ENCODE measurements at regions not wholly inside any gene's neighbourhood (a gene's known extent, or its start where the extent isn't known, plus 50 kb on each side); places are given as distances from the start of the nearest gene placed in this dataset.
"Not testable (repeated sequence)": the region's sequence is repeated elsewhere in the genome, so short reads cannot be mapped to it uniquely, and the experiment has no call there.

DNA sequence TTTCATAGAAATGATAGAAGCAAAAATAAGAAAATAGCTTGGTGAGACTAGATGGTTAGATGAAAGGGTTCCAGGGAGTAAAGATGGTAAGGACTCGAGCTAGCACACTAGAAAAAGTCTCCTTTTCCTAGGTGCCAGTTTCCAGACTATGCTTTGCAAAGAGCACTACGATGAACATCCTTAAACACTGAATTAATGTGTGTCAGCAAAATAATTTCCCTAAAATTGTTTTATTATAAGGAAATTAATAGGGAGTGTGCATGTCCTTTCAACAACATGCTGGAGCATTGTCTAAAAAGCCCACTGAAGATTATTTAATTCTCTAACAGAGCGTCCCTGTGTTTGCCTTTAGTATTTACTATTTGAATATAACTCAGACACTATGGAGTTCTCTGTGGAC is 107.4 kb upstream of the NDUFV2 start:
- no peak for DNase-seq

GRCh38 chr18:8996771-8997432 is 105.6 kb upstream of the NDUFV2 start:
- DNase-seq, result no peak

DNA sequence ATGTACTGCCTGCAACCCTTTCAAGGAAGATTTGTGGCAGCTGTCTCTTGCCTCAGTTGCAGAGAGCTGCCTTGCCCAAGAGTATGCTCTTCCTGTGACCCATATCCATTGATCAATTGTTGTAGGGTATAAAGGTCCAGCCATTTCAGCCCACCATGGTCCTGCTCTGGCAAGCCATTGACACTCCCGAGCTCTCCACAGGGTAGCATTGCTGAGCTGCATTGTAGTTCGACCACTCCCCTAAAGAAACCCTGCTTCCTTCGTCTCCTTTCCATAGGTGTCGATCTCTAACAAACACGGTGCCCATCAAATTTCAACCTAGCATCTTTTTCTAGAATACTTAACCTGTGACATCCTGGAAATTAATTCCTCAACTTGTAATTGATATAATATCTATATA is 104.9 kb upstream of the NDUFV2 start:
- no peak for DNase-seq

- no peak for DNase-seq
Measured at GRCh38 chr18:8998481-8999217, 103.8 kb upstream of the NDUFV2 start.

DNA sequence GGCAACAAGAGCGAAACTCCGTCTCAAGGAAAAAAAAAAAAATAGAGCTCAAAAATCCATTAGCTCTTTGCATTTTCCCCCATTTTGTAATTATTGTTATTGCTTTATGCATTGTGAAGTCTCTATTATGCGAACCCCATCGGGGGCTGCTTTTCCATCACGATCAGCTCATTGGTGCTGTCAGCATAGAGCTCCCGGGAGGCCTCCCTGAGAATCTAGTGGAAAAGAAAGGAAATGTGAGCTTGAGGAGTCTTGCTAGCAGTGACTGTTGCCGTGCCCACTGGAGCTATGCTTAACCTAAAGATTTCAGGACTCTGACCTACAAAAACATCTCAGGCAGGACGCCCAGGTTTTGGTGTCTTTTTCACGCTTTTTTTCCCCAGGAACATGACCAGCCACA is 102.6 kb upstream of the NDUFV2 start:
- no peak for DNase-seq

DNA sequence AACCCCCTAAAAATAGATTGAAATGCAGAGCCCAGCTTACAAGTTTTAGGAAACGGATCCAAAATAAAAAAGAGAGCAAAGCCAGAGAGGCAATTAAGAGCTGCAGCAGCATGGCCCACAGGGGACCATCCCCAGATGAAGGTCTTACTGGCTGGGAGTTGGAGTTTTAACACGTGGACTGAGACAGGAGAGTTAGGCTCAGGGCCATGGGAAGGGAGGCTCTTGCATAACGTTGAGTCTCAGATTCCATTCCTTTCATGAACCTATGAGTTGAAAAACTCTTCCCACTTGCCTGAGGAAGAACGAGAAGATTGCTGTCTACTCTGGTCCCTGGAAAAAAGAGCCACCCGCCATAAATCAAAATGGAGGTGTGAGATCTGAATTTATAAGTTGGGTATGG is 101.8 kb upstream of the NDUFV2 start:
- no peak for DNase-seq

DNA sequence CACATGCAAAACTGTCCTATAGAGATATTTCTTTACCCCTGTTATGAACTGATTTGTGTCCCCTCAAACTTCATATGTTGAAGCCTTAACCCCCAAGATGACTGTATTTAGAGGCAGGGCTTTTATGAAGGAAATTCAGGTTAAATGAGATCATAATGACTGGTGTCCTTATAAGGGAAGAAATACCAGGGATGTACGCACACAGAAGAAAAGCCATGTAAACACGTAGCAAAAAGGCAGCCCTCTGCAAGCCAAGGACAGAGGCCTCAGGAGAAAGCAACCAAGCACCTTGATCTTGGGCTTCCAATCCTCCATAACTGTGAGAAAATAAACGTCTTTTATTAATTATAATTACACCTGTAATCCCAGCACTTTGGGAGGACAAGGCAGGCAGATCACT is 101.3 kb upstream of the NDUFV2 start:
- no peak for DNase-seq

- no peak for DNase-seq
Measured at GRCh38 chr18:9003406-9004100, 98.9 kb upstream of the NDUFV2 start.

- DNase-seq, result not testable (repeated sequence)
Measured at GRCh38 chr18:9004308-9004707, 98.2 kb upstream of the NDUFV2 start.

- DNase-seq, result not testable (repeated sequence)
Measured at GRCh38 chr18:9007700-9008099, 94.8 kb upstream of the NDUFV2 start.

DNA sequence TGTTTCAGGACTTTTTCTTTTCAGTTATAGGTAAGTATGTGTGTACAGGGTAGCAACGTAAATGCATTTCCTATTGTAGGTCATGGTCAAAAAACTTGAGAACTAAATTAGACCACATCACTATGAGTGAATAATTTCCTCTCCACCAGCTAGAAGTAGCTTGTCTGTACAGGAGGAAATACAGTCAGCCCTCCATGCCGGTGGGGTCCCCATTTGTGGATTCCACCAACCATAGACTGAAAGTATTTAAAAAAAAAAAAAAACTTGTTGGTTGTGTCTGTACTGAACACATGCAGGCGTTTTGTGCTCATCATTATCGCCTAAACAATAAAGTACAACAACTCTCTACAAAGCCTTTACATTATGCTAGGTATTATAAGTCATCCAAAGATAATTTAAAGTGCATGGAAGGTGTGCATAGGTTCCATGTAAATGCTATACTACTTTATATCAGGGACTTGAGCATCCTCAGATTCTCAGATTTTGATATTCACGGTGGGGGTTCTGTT is 94.2 kb upstream of the NDUFV2 start:
- no peak for DNase-seq

- no peak for DNase-seq
Measured at GRCh38 chr18:9008709-9009635, 93.5 kb upstream of the NDUFV2 start.

- no peak for DNase-seq
Measured at GRCh38 chr18:9009703-9010488, 92.6 kb upstream of the NDUFV2 start.

GRCh38 chr18:9011431-9011830 is 91.1 kb upstream of the NDUFV2 start:
- no peak for DNase-seq

DNA sequence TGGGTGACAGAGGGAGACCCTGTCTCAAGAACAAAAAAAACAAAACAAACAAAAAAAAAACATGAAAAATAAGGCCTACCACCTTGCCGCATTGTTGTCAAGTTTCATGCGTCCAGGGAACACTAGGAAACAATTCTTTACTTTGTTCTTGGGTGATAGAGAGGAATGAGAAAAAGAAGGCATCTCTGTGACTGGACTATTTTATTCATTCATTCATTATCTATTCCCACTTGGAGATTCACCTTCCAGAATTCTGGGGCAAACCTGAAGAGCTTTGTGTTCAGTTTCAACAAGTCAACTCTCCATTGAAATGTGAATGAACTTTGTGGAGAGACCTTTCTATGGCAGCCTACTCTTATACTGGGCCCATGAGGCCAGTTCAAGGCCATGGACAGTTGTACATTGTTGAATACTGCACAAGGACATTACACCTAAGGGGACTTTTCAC is 88.5 kb upstream of the NDUFV2 start:
- DNase-seq, result no peak

GRCh38 chr18:9015689-9016088 is 86.8 kb upstream of the NDUFV2 start:
- no peak for DNase-seq

- no peak for DNase-seq
Measured at GRCh38 chr18:9016633-9017166, 85.8 kb upstream of the NDUFV2 start.

DNA sequence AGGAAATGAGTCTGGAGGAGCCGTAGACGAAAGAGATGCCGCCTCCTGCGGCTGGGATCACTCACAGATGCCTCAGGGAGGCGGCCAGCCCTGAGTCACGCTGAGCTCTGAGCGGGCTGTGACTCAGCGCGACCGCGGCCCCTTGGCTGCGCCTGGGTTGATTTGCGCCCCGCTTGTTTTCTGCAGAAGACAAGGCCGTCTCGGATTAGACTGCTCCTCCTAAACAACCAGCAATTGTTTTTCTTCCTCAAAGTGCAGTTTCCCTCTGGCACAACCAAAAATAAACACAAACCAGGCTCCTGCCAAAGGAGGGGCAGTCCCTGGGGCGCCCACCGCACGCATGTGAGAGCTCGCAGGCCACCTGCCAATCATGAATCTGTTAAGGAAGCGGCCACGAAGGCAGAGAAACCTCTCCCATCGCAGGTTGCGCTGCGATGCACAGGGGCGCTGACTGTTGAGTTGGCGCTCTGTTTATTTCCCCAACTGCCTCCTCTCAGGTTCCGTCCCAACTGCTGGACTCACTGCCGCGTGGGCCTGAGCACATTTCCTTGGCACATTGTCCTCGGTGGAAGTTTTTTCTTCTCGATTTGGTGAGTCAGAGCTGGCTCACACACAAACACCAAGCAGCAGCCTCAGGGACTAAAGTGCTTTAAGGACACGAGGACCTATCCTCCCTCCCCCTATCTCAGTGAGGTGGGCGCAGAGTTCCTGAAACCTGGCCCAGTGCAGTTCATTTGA is 85.2 kb upstream of the NDUFV2 start:
- DNase-seq, result peak; percentile 87

- DNase-seq, result no peak
Measured at GRCh38 chr18:9017905-9018227, 84.6 kb upstream of the NDUFV2 start.

DNA sequence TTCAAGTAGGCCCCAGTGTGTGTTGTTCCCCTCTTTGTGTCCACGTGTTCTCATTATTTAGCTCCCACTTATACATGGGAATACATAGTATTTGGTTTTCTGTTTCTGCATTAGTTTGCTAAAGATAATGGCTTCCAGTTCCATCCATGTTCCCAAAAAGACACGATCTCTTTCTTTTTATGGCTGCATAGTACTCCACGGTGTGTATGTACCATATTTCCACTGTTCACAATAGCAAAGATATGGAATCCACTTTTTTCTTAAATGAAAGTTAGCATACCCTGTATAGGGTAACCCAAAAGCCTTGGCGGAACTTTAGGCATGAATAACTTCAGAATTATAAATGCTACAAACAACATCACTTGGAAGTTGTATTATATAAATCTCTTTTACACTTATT is 83.4 kb upstream of the NDUFV2 start:
- DNase-seq, result no peak

- DNase-seq, result no peak
Measured at GRCh38 chr18:9020221-9020620, 82.3 kb upstream of the NDUFV2 start.

All from activated CD4-positive, alpha-beta T cell treated with anti-CD3 and anti-CD28 coated beads, Interleukin-10, Interleukin-2, amounts not matched to agents 100 ng/mL and 50 ng/mL, durations not matched to agents 16 hours and 8 hours (primary cell).